GM19351 (cell line): ENCODE measurements at regions not wholly inside any gene's neighbourhood (a gene's known extent, or its start where the extent isn't known, plus 50 kb on each side); places are given as distances from the start of the nearest gene placed in this dataset.

Experiments used
- ATAC-seq: cut with Tn5 transposase; IDR thresholded peaks from one replicate; pipeline ENCODE4 v1.9.1; 2021; ENCODE audit warnings: mild to moderate bottlenecking, moderate library complexity; ENCODE audit not compliant: unreplicated experiment

- no peak for ATAC-seq
Observed at GRCh38 chr4:64503416-64503815, 94.2 kb upstream of the TECRL start.

GRCh38 chr4:64497491-64497890 lies 88.2 kb upstream of the TECRL start:
- ATAC-seq, result no peak

- no peak for ATAC-seq
Observed at GRCh38 chr4:64495946-64496345, 86.7 kb upstream of the TECRL start.

GRCh38 chr4:64489628-64490027 lies 80.4 kb upstream of the TECRL start:
- ATAC-seq, result no peak

- ATAC-seq, result no peak
Observed at GRCh38 chr4:64479338-64479737, 70.1 kb upstream of the TECRL start.

- no peak for ATAC-seq
Observed at GRCh38 chr4:64477127-64477526, 67.9 kb upstream of the TECRL start.

- no peak for ATAC-seq
Observed at GRCh38 chr4:64465263-64465662, 56.0 kb upstream of the TECRL start.

GRCh38 chr4:64464581-64464980 lies 55.3 kb upstream of the TECRL start:
- no peak for ATAC-seq
